ENCODE measurements at regions not wholly inside any gene's neighbourhood (a gene's known extent, or its start where the extent isn't known, plus 50 kb on each side); places are given as distances from the start of the nearest gene placed in this dataset.

DNA sequence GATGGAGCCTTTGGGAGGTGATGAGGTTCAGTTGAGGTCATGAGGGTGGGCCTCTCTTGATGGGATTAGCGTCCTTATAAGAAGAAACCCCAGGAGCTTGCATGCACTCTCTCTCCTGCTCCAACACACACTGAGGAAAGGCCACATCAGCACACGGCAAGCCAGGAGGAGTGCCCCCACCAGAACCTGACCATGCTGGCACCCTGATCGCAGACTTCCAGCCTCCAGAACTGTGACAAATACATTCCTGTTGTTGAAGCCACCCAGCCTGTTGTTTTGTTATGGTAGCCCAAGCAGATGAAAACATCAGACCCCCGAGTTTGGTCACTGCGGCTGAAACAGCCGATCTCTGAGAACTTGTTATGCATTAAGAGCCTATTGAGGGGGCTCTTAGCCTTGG, 64.8 kb upstream of the SOD1 start:
- no peak for TF ChIP-seq EZH2 (IDR thresholded peaks at IDR 0.05; ENCODE audit: borderline replicate concordance)
- TF ChIP-seq, protein P1, sequence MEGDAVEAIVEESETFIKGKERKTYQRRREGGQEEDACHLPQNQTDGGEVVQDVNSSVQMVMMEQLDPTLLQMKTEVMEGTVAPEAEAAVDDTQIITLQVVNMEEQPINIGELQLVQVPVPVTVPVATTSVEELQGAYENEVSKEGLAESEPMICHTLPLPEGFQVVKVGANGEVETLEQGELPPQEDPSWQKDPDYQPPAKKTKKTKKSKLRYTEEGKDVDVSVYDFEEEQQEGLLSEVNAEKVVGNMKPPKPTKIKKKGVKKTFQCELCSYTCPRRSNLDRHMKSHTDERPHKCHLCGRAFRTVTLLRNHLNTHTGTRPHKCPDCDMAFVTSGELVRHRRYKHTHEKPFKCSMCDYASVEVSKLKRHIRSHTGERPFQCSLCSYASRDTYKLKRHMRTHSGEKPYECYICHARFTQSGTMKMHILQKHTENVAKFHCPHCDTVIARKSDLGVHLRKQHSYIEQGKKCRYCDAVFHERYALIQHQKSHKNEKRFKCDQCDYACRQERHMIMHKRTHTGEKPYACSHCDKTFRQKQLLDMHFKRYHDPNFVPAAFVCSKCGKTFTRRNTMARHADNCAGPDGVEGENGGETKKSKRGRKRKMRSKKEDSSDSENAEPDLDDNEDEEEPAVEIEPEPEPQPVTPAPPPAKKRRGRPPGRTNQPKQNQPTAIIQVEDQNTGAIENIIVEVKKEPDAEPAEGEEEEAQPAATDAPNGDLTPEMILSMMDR (IDR thresholded peaks at IDR 0.05; ENCODE audit: poor library complexity) = no peak

Data from hepatocyte (in vitro differentiated cells).